Activated CD4-positive, CD25-positive, alpha-beta regulatory T cell treated with anti-CD3 and anti-CD28 coated beads, Interleukin-2, amount 50 U/mL, for 16 hours (primary cell): ENCODE measurements at regions not wholly inside any gene's neighbourhood (a gene's known extent, or its start where the extent isn't known, plus 50 kb on each side); places are given as distances from the start of the nearest gene placed in this dataset.

Experiments used
- DNase-seq: peaks from one replicate; pipeline ENCODE4 v3.0.0-alpha.2; 2020; ENCODE audit warnings: low read depth, low spot score

GRCh38 chr5:50964746-50965653, 298.6 kb downstream of the PARP8 start:
- DNase-seq = no peak

DNA sequence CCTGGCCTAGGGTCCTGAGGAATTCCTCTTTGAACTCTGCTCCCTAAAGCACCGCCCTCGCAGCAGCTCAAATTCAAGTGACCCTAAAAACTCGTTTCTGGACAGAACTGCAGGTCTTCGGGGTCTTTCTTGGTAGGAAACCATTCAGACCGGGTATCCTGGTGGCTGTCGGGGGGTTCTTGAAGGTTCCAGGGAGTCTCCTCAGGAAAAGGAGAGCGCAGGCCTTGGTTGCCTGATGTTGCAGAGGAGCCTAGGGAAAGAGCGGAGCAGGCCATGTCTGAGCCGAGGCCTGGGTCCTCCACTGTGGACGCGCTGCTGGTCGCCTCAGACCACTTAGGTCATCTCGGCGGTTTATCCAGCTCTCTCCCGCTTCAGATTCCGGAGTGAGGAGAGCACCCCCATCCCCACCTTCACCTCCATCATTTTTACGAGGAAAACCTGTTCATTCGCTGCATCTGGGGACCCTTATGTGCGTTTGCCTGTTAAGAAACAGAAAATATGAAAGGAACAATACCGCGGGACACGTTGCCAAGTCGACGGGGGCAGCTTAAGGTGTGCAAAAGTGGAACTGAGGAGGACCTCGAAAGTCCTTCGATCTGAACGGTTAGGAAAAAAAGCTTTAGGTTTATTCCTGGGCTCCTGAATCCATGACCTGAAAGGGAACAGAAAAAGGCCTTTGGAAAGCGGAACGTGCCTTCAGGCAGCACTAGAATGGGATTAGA, 299.4 kb downstream of the PARP8 start:
- DNase-seq = no peak

- DNase-seq = no peak
These were observed 300.6 kb downstream of the PARP8 start for GRCh38 chr5:50967009-50967562.

DNA sequence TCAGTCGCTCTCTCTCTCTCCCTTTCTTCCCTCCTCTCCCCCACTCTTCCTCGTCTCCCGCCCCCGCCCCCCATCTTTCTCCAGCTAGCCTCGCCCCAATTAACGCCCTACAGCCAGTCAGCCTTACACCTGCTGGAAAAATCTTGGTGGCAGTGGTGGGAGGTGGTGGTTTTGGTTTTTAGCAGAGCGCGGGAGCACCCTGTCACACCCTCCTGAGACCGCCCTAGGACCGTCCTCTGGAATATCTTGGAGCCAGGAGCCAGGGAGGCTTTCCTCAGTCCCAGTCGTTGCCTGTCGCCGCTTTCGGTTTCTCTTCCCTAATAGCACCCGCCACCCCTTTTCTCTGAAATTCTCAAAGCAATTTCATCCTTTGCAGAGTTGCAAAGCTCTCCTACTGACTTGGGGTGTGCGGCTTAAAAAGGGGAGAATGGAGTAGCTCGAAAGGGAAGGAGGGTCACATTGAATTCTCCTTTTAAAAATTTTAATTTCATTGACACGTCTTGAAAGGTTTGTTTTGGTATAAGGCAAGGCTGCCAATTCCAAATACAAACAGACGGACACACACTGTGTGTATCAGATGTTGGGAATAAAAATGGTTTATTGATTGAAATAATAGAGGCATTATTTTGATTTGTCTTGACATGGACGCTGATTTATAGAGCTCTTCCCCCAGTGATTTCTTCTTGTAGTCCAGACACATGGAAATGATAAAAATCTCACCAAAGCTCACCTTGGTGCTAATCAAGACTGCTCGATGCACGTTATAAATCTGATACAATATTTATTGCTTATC, 301.3 kb downstream of the PARP8 start:
- no peak for DNase-seq

- DNase-seq = no peak
These were observed 302.1 kb downstream of the PARP8 start for GRCh38 chr5:50968356-50969149.

DNA sequence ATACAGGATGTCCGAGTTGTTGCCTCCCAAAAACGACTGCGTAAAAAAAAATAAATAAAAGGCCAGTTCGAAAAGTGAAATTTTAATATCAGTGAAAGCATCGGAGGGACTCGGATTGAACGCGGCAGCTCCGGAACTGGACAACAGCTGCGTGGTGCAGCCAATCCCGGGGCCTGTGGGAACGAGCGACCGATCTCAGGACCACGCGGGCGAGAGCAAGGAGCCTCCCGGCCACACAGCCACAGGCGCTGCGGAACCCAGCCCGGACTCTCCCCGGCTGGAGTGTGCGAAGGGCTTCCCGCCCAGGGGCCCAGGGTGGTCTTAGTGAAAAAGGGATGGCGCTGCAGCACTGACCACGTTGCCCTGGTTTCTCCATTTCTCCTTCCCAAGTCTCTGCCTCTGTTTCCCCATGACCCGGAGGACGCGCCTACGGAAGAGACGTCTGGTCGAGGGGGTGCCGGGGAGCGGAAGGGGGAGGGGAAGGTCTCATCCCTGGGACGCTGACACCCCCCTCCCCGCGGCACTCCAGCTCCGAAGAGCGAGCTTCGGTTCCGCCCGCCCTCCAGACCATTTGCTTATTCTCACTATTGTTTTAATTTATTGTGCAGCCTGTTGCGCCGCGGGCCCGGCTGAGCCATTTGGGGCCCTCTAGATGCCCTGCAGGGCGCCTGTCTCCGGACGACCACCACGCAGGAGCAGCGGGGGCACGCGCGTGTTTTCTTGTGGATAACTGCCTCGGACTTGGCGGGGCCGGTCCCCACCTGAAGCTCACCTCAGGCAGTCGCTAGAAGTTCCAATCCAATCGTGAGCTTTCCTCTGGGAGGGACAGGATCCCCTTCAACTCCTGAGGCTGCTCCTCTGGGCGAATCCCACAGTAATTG, 303.0 kb downstream of the PARP8 start:
- no peak for DNase-seq

GRCh38 chr5:50975840-50976239, 309.4 kb downstream of the PARP8 start:
- DNase-seq = no peak

DNA sequence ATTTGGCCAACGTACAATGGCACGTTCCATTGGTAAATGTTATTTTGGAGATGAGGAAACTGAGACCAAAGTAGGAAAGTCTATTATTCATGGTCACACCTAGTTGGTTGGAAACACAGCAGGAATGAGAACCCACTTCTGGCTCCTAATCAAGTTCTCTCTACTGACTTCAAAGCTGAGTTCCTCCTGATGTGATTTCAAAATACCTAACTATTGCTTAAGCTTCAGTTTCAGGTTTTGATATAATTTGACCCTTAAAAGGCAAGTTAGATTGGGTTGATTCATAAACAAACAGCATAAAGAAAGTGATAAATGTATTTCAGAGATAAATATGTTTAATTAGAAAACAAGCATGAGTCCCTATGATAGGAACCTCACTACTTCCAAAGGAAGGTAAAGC, 312.5 kb downstream of the PARP8 start:
- DNase-seq = no peak

GRCh38 chr5:50984640-50985039, 318.2 kb downstream of the PARP8 start:
- DNase-seq = no peak

- DNase-seq = no peak
These were observed 324.0 kb downstream of the PARP8 start for GRCh38 chr5:50990296-50990924.

DNA sequence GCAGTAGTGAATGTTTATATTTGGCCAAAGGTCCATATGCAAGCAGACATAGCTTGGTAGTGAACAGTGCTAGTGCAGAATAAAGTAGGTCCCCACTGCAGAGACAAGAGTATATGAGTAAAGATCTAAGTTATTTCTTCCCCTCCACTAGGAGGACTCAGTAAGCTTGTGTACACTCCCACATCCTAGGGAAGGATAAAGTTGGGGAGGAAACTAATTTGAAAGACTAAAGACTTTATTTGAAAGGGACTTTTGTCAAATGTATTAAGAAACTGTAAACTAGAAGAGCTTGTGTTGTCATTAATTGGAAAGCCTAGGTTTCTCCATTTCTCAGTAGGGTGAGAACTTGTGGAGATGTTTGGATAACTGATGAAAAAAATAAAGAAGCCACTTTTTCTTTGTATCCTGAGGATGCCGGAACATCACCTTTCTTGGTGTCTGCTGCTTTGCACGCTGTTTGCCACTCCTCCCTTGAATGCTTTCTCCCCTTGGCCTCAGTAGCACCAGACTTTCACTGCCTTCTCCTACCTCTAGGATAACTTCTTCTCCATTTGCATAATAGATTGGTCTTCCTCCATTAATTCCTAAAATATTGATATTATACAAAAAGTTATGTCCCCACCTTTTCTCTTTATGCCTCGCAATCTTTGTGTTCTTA, 329.0 kb downstream of the PARP8 start:
- DNase-seq = no peak

DNA sequence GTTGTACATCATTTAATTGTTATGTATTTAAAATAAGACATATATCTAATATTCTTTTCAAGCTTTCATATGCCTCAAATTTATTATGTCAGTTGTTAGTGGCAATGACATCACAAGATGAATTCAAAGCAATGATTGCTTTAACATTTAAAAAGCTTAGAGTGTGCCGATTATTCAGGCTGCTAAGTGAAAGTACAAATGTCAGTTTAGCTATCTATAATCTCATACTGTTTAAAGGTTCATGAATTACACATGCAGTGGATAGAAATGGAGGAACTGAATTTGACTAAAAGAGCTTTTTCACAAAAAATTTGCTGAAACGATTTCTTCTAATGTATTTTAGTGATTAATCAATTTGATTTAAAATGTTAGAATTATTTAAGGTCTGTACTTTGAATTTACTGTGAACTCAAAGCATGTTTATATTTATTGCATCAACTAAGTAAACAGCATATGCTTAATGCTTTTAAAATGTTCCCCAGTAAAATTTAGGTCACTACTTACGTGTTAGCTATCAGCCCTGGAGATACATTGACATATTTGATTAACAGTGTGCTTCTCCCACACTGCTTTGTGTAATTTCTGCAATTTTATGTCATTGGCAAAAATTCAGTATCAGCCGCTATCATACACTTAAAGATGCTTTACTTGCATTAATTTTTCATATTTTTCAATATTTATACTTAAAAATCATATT, 334.9 kb downstream of the PARP8 start:
- DNase-seq = no peak

- DNase-seq = no peak
These were observed 335.9 kb downstream of the PARP8 start for GRCh38 chr5:51002368-51002767.

GRCh38 chr5:51013036-51013435, 346.6 kb downstream of the PARP8 start:
- no peak for DNase-seq

- no peak for DNase-seq
These were observed 352.0 kb downstream of the PARP8 start for GRCh38 chr5:51018423-51018822.

DNA sequence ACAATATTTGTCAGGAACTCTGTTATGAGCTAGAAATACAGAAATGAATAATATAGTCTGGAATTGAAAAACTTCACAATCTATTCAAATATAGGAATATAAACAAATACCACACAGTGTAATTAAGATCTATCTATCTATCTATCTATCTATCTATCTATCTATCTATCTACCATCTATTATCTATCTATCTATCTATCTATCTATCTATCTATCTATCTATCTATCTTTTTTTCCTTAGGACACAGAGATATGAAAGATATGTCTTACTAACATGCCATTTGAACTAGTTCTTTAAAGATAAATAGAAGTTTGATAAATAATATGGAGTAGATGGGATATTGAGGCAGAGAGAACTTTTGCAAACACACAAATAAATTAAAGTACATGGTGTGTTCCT, 357.8 kb downstream of the PARP8 start:
- DNase-seq = no peak

GRCh38 chr5:51027271-51027670, 356.0 kb upstream of the ISL1 start:
- DNase-seq = no peak

DNA sequence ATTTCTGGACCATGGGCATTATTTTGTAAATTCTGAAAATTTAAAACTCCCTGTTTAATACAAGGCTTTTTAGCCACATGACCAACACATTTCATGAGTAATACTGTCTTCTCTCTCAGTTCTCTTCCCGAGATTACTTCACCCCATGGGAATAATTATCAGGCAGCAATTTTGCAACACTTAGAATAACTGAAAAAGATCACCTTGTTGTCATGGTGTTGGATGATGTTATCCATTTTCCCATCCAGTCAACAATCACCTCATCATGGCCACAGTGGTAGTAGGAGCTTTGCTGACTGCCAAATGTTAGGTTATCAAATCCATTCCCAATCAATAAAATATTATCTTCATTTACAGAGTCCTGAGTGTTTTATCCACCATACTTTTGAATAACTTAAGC, 354.9 kb upstream of the ISL1 start:
- no peak for DNase-seq
